ENCODE measurements at regions not wholly inside any gene's neighbourhood (a gene's known extent, or its start where the extent isn't known, plus 50 kb on each side); places are given as distances from the start of the nearest gene placed in this dataset.

DNA sequence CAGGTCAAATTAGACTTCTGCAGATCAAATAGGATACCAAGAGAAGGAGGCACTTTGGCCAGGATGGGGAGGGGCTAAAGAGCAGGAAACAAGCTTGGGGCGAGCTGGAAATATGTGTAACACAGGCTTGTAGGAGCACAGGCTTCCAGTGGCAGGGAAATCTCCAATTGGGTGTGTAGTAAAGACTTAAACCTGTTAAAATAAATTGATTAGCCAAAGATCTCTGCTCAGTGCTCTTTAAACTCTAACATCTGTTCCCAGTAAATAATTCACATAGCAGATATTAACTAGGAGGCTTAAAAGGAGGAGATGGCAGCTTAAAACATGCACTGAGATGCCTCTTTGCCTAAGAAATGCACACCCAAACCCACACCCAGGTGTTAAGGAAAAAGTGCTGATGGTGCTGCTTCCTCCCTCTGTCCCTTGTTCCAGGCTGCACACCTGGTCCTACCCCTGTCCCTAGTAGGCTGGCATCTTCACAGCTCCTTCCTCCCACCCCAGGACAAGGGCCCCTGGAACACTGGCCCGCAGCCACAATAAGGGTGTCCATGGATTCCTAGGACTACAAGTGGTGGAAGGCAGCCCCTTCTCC lies 93.5 kb upstream of the MLN start:
- no peak for TF ChIP-seq CTCF (IDR thresholded peaks at IDR 0.05; ENCODE audit: low read depth, low read length, poor library complexity, severe bottlenecking)
- TF ChIP-seq EZH2phosphoT487 (IDR thresholded peaks at IDR 0.05; ENCODE audit: borderline replicate concordance, low read length): no peak
